Gastrocnemius medialis (tissue), 4 donors: ENCODE measurements at regions not wholly inside any gene's neighbourhood (a gene's known extent, or its start where the extent isn't known, plus 50 kb on each side); places are given as distances from the start of the nearest gene placed in this dataset.
A peak's percentile ranks its signal among the peaks of the same experiment; 100 is the strongest.
"Not testable (repeated sequence)": the region's sequence is repeated elsewhere in the genome, so short reads cannot be mapped to it uniquely, and the experiment has no call there.

Experiments used
- ATAC-seq, 2 donors: fragments of 150-250 bp; one replicate each; pipeline ENCODE4 v1.9.1; 2016
- DNase-seq, 2 donors: peaks; one replicate each; pipeline ENCODE4 v3.0.0-alpha.2; 2019
- H3K27ac ChIP-seq, 4 donors: fragments of 200-600 bp; sonication (generic); 1 replicate in 1 of 4; 2 replicates in 3 of 4; pipeline ENCODE4 v1.5.1; 2016 to 2018; ENCODE audit warnings: mild to moderate bottlenecking in 2 of 4, moderate library complexity in 1 of 4
- H3K27me3 ChIP-seq, 3 donors: fragments of 200-600 bp; sonication (generic) in 2 of 3; 1 replicate in 1 of 3; 2 replicates in 2 of 3; pipeline versions ENCODE4 v1.5.1 to v1.6.0; 2016 to 2019; ENCODE audit warnings: mild to moderate bottlenecking in 1 of 3, moderate library complexity in 1 of 3
- H3K36me3 ChIP-seq, 2 donors: fragments of 200-600 bp; sonication (generic) in 1 of 2; one replicate each; pipeline ENCODE4 v1.5.1; 2017 to 2018
- H3K4me1 ChIP-seq, 2 donors: fragments of 200-600 bp; sonication (generic) in 1 of 2; one replicate each; pipeline ENCODE4 v1.5.1; 2016 to 2017; ENCODE audit warnings: mild to moderate bottlenecking in 2 of 2
- H3K4me3 ChIP-seq, 4 donors: fragments of 200-600 bp; sonication (generic) in 3 of 4; 1 replicate in 1 of 4; 2 replicates in 3 of 4; pipeline ENCODE4 v1.5.1; 2016 to 2019; ENCODE audit warnings: mild to moderate bottlenecking in 2 of 4
- H3K9me3 ChIP-seq, 3 donors: fragments of 200-600 bp; sonication (generic) in 2 of 3; 1 replicate in 1 of 3; 2 replicates in 2 of 3; pipeline ENCODE4 v1.5.1; 2016 to 2019
- CTCF ChIP-seq, 5 experiments: fragments of 450-650 bp in 3 of 5; fragments of 200-600 bp in 2 of 5; sonication (generic) in 2 of 5; IDR thresholded peaks in 4 of 5; conservative IDR thresholded peaks in 1 of 5; 1 replicate in 4 of 5; 2 replicates in 1 of 5; pipeline ENCODE4 v1.5.1; 2016 to 2019; ENCODE audit warnings: antibody characterized with exemption in 5 of 5, mild to moderate bottlenecking in 3 of 5, moderate library complexity in 3 of 5
- POLR2A ChIP-seq, 2 donors: fragments of 450-650 bp; IDR thresholded peaks; one replicate each; pipeline ENCODE4 v1.6.1; 2017; ENCODE audit warnings: antibody characterized with exemption in 2 of 2, mild to moderate bottlenecking in 2 of 2, moderate library complexity in 2 of 2
- in situ Hi-C, 4 donors: fragments of 200-750 bp; cut with MboI; loops; one replicate each; pipeline versions ENCODE4 v1.15.0 to v1.8.0; 2017; ENCODE audit warnings: low sequenced_read_pairs in 4 of 4
- intact Hi-C: fragments of 100-400 bp; cut with DNase I; formaldehyde crosslinking; loops from one replicate; pipeline ENCODE4 v1.15.1; 2023; ENCODE audit warnings: low total_unique reads

GRCh38 chr6:26235302-26235670 lies 129.7 kb upstream of the BTN3A2 start:
- intact Hi-C loops = no loop called here
- DNase-seq = no peak
- in situ Hi-C loops = no loop called here
- ATAC-seq = no peak
- H3K27ac ChIP-seq = no peak overlapping the region
- H3K4me1 ChIP-seq = peaks cover 0 to 18% of the 10 kb centered on the region in 2 donors
- peak overlapping the region in 1 of 4 donors; percentile 47 for H3K4me3 ChIP-seq
- no peaks in the 10 kb centered on the region for H3K9me3 ChIP-seq
- H3K27me3 ChIP-seq = peaks cover 87 to 99% (median 99%) of the 10 kb centered on the region in 3 donors
- TF ChIP-seq POLR2A (IDR thresholded peaks at IDR 0.05) = no peak
- no peak for TF ChIP-seq CTCF (IDR thresholded peaks at IDR 0.05 in 4 of 5, conservative IDR thresholded peaks at IDR 0.05 in 1 of 5)
- H3K36me3 ChIP-seq = no peaks in the 10 kb centered on the region

GRCh38 chr6:26239415-26239814 lies 125.6 kb upstream of the BTN3A2 start:
- H3K36me3 ChIP-seq, H3K27ac ChIP-seq, H3K4me3 ChIP-seq, ATAC-seq, DNase-seq, H3K4me1 ChIP-seq, intact Hi-C loops, in situ Hi-C loops, H3K9me3 ChIP-seq: not testable (repeated sequence)
- peaks cover 81 to 99% (median 97%) of the 10 kb centered on the region in 3 donors for H3K27me3 ChIP-seq

- DNase-seq = peak in 1 of 2 donors; percentile 37
- in situ Hi-C loops = no loop called here
Measured at GRCh38 chr6:26240157-26241032, 124.6 kb upstream of the BTN3A2 start.

GRCh38 chr6:26241033-26241895 lies 123.7 kb upstream of the BTN3A2 start:
- no peak for ATAC-seq
- no peak overlapping the region for H3K27ac ChIP-seq
- H3K4me1 ChIP-seq = peaks cover 0 to 5% of the 10 kb centered on the region in 2 donors
- no peak for DNase-seq
- intact Hi-C loops = no loop called here
- H3K9me3 ChIP-seq = no peaks in the 10 kb centered on the region
- in situ Hi-C loops = no loop called here
- no peak for TF ChIP-seq POLR2A (IDR thresholded peaks at IDR 0.05)
- TF ChIP-seq CTCF (IDR thresholded peaks at IDR 0.05 in 4 of 5, conservative IDR thresholded peaks at IDR 0.05 in 1 of 5) = no peak
- H3K27me3 ChIP-seq = peaks cover 66 to 99% (median 97%) of the 10 kb centered on the region in 3 donors
- H3K4me3 ChIP-seq = peak overlapping the region; percentile 35 to 56 (median 44)
- no peaks in the 10 kb centered on the region for H3K36me3 ChIP-seq

More at GRCh38 chr6:26240157-26241032, 124.6 kb upstream of the BTN3A2 start:
- intact Hi-C loops = no loop called here
- peaks cover 73 to 99% (median 97%) of the 10 kb centered on the region in 3 donors for H3K27me3 ChIP-seq
- H3K4me3 ChIP-seq = peak overlapping the region; percentile 35 to 56 (median 44)
- H3K9me3 ChIP-seq = no peaks in the 10 kb centered on the region
- ATAC-seq = peak; percentile 33 to 69
- H3K36me3 ChIP-seq = no peaks in the 10 kb centered on the region
- H3K4me1 ChIP-seq = peaks cover 0 to 5% of the 10 kb centered on the region in 2 donors
- H3K27ac ChIP-seq = peak overlapping the region in 2 of 4 donors; percentile 51 to 57
- TF ChIP-seq CTCF (IDR thresholded peaks at IDR 0.05 in 4 of 5, conservative IDR thresholded peaks at IDR 0.05 in 1 of 5) (no peak), POLR2A (IDR thresholded peaks at IDR 0.05) (peak; percentile 22)

GRCh38 chr6:26243132-26243531 lies 121.9 kb upstream of the BTN3A2 start:
- H3K4me3 ChIP-seq = no peak overlapping the region
- in situ Hi-C loops = no loop called here
- H3K27me3 ChIP-seq = peaks cover 57 to 99% (median 96%) of the 10 kb centered on the region in 3 donors
- intact Hi-C loops = no loop called here
- TF ChIP-seq CTCF (IDR thresholded peaks at IDR 0.05 in 4 of 5, conservative IDR thresholded peaks at IDR 0.05 in 1 of 5) (no peak), POLR2A (IDR thresholded peaks at IDR 0.05) (no peak)
- no peaks in the 10 kb centered on the region for H3K9me3 ChIP-seq
- peaks cover 0 to 5% of the 10 kb centered on the region in 2 donors for H3K4me1 ChIP-seq
- DNase-seq (no peak), ATAC-seq (no peak)
- H3K36me3 ChIP-seq = no peaks in the 10 kb centered on the region
- H3K27ac ChIP-seq = no peak overlapping the region
